OCI-LY3 (cell line): ENCODE measurements at regions not wholly inside any gene's neighbourhood (a gene's known extent, or its start where the extent isn't known, plus 50 kb on each side); places are given as distances from the start of the nearest gene placed in this dataset.

ENCODE experiments used
- H2AFZ ChIP-seq: fragments of 200-600, 300-600 bp; shearing (Covaris generic); 2 replicates; pipeline ENCODE4 v1.6.0; 2014; ENCODE audit warnings: antibody characterized with exemption, low read depth, low read length
- H3K27ac ChIP-seq: fragments of 200-600, 300-600 bp; sonication (generic); 2 replicates; pipeline ENCODE4 v1.5.1; 2014; ENCODE audit warnings: mild to moderate bottlenecking, low read length, moderate library complexity, mixed read lengths
- H3K27me3 ChIP-seq: fragments of 200-600, 300-600 bp; sonication (generic); 2 replicates; pipeline ENCODE4 v1.6.1; 2014; ENCODE audit warnings: low read depth, low read length, mixed read lengths
- H3K36me3 ChIP-seq: fragments of 200-600, 300-600 bp; sonication (generic); replicated peaks from 2 replicates; pipeline ENCODE3; 2014; ENCODE audit warnings: low read depth, low read length, mixed read lengths
- H3K4me1 ChIP-seq: fragments of 300-600, 200-600 bp; sonication (generic); 2 replicates; pipeline ENCODE4 v1.6.1; 2014; ENCODE audit warnings: low read length, mixed read lengths
- H3K4me2 ChIP-seq: fragments of 200-600, 300-600 bp; sonication (generic); 2 replicates; pipeline ENCODE4 v1.6.1; 2014; ENCODE audit warnings: low read length, mixed read lengths
- H3K4me3 ChIP-seq: fragments of 300-600, 200-600 bp; sonication (generic); 2 replicates; pipeline ENCODE4 v1.5.1; 2014; ENCODE audit warnings: antibody characterized with exemption, mild to moderate bottlenecking, low read length, moderate library complexity
- H3K79me2 ChIP-seq: fragments of 300-600, 200-600 bp; shearing (Covaris generic); 2 replicates; pipeline ENCODE4 v1.6.1; 2014; ENCODE audit warnings: mild to moderate bottlenecking, low read length, mixed read lengths
- H3K9ac ChIP-seq: fragments of 300-600, 200-600 bp; shearing (Covaris generic); 2 replicates; pipeline ENCODE4 v1.6.0; 2014; ENCODE audit warnings: mild to moderate bottlenecking, low read length, moderate library complexity
- H3K9me3 ChIP-seq: fragments of 200-600, 300-600 bp; shearing (Covaris generic); 2 replicates; pipeline ENCODE4 v1.6.1; 2014; ENCODE audit warnings: low read length, mixed read lengths; ENCODE audit not compliant: insufficient read depth
- H4K20me1 ChIP-seq: fragments of 200-600, 300-600 bp; sonication (generic); 2 replicates; pipeline ENCODE4 v1.6.1; 2016; ENCODE audit warnings: low read length, mixed read lengths; ENCODE audit not compliant: insufficient read depth
- CTCF ChIP-seq: fragments of 200-600, 300-600 bp; sonication (generic); IDR thresholded peaks from 2 replicates; pipeline ENCODE4 v1.5.1; 2014; ENCODE audit warnings: antibody characterized with exemption, low read length, low read depth
- EZH2phosphoT487 ChIP-seq: fragments of 200-600 bp; shearing (Covaris generic); IDR thresholded peaks from 2 replicates; pipeline ENCODE4 v1.6.1; 2018; ENCODE audit warnings: antibody characterized with exemption, mixed run types, low read depth

- H3K79me2 ChIP-seq = no peaks in the 10 kb centered on the region
- H3K9me3 ChIP-seq = no peaks in the 10 kb centered on the region
- H3K4me1 ChIP-seq = no peaks in the 10 kb centered on the region
- H3K36me3 ChIP-seq = no peaks in the 10 kb centered on the region
- H3K27me3 ChIP-seq = peaks cover 24% of the 10 kb centered on the region
- no peak overlapping the region for H3K4me2 ChIP-seq
- TF ChIP-seq EZH2phosphoT487 (no peak), CTCF (no peak)
- H2AFZ ChIP-seq = no peak overlapping the region
- no peak overlapping the region for H3K4me3 ChIP-seq
- H4K20me1 ChIP-seq = no peaks in the 10 kb centered on the region
- no peak overlapping the region for H3K9ac ChIP-seq
- H3K27ac ChIP-seq = no peak overlapping the region
Observed at GRCh38 chr6:167720456-167721285, 106.0 kb upstream of the AFDN start.

GRCh38 chr6:167721291-167721690, 105.4 kb upstream of the AFDN start:
- Histone ChIP-seq H3K4me3 (no peak overlapping the region), H3K79me2 (no peaks in the 10 kb centered on the region), H3K4me2 (no peak overlapping the region), H3K9ac (no peak overlapping the region), H3K27ac (no peak overlapping the region), H3K27me3 (peaks cover 24% of the 10 kb centered on the region), H3K36me3 (no peaks in the 10 kb centered on the region), H2AFZ (no peak overlapping the region), H4K20me1 (no peaks in the 10 kb centered on the region), H3K9me3 (no peaks in the 10 kb centered on the region), H3K4me1 (no peaks in the 10 kb centered on the region)
- no peak for TF ChIP-seq EZH2phosphoT487
- TF ChIP-seq CTCF = no peak

- Histone ChIP-seq H3K4me1 (no peaks in the 10 kb centered on the region), H3K27me3 (peaks cover 17% of the 10 kb centered on the region), H3K36me3 (no peaks in the 10 kb centered on the region), H3K9ac (no peak overlapping the region), H3K27ac (no peak overlapping the region), H2AFZ (no peak overlapping the region), H3K79me2 (no peaks in the 10 kb centered on the region), H3K9me3 (no peaks in the 10 kb centered on the region), H3K4me3 (no peak overlapping the region), H4K20me1 (no peaks in the 10 kb centered on the region), H3K4me2 (no peak overlapping the region)
- no peak for TF ChIP-seq EZH2phosphoT487
- TF ChIP-seq CTCF = no peak
Observed at GRCh38 chr6:167722634-167723309, 103.9 kb upstream of the AFDN start.

- TF ChIP-seq CTCF = no peak
- no peak for TF ChIP-seq EZH2phosphoT487
- no peak overlapping the region for H3K9ac ChIP-seq
- no peak overlapping the region for H3K4me2 ChIP-seq
- H2AFZ ChIP-seq = no peak overlapping the region
- no peaks in the 10 kb centered on the region for H3K9me3 ChIP-seq
- H3K4me3 ChIP-seq = no peak overlapping the region
- H3K36me3 ChIP-seq = no peaks in the 10 kb centered on the region
- no peaks in the 10 kb centered on the region for H4K20me1 ChIP-seq
- no peaks in the 10 kb centered on the region for H3K4me1 ChIP-seq
- no peaks in the 10 kb centered on the region for H3K79me2 ChIP-seq
- H3K27me3 ChIP-seq = peaks cover 15% of the 10 kb centered on the region
- H3K27ac ChIP-seq = no peak overlapping the region
Observed at GRCh38 chr6:167726043-167726621, 100.6 kb upstream of the AFDN start.
